T47D (cell line): ENCODE measurements at regions not wholly inside any gene's neighbourhood (a gene's known extent, or its start where the extent isn't known, plus 50 kb on each side); places are given as distances from the start of the nearest gene placed in this dataset.
A peak's percentile ranks its signal among the peaks of the same experiment; 100 is the strongest.

ENCODE experiments used
- DNase-seq, 2 experiments: peaks; one replicate each; pipeline versions ENCODE4 v3.0.0 to v3.0.0-alpha.2; 2011 to 2012; ENCODE audit warnings: low read depth in 1 of 2, low spot score in 1 of 2
- JUND ChIP-seq: IDR thresholded peaks from 2 replicates; pipeline ENCODE4 v1.6.1; 2012; ENCODE audit warnings: low read depth
- in situ Hi-C: cut with HindIII; loops from 2 replicates; pipeline ENCODE4 v1.10.0; 2016; ENCODE audit warnings: low sequenced_read_pairs, low pct_unique_long_range_greater_than_20kb

DNA sequence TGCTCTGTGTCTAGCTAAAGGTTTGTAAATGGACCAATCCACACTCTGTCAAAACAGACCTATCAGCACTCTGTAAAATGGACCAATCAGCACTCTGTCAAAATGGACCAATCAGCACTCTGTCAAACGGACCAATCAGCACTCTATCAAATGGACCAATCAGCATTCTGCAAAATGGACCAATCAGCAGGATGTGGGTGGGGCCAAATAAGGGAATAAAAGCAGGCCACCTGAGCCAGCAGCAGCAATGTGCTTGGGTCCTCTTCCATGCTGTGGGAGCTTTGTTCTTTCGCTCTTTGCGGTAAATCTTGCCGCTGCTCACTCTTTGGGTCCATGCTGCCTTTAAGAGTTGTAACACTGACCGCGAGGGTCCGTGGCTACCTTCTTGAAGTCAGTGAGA lies 740.5 kb upstream of the POM121L12 start:
- DNase-seq: peak in 1 of 2 experiments; percentile 26
- TF ChIP-seq JUND: no peak
- in situ Hi-C loops: no loop called here

DNA sequence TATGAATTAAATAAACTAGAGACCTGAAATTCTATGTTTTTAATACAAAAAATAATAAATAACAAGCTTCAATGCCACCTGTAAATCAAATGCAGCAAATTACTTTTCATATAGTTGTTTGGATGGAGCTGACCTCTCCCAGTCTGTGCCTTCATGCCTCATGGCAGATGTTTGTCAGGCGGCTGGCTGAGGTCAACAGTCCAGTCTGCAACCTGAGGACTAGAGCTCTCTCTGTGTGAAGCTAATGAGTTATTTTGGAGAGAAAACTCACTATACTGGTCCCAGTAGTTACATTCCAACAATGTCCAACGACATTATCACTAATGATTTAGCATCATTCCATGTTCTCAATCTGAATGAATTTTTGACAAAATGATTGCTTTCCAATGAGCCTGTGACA lies 746.2 kb upstream of the POM121L12 start:
- in situ Hi-C loops: no loop called here

DNA sequence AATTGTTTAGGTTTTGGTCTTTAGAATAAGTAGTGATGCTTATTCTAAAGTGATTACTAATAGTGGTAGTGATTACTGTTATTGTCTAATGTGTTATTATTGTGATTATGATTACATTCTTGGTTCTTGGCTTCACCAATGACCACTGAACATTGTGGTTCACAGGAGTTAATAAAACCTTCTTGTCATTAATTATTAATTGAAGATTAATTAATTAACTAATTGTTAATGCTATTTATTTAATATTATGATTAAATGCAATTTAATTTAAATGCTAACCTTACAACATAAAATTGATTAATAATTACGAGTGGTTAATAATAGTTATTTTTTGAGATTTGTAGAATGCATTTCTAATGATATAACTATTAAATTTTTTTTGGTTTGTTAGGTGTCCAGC lies 747.7 kb upstream of the POM121L12 start:
- DNase-seq: no peak
- in situ Hi-C loops: no loop called here
- TF ChIP-seq JUND: no peak

More for the DNA sequence above, 746.2 kb upstream of the POM121L12 start:
- DNase-seq: no peak
- TF ChIP-seq JUND: no peak

DNA sequence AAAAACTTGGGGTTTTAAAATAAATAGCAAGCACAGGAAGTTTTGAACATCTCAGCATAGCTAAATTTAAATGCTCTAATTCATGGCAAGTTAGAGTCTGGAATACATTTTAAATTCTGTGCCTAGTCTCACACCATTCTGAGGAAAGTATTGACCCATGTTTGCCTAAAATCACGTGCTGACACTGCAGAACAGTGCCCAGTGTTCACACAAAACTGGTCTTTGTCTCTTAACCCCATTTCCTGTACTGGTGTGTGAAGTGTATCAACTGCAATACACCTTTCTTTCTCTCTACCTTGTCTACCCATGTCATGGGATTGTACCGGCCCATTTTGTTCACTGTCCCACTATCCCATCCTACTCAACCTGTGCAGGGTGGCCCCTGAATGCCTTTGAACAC lies 749.7 kb upstream of the POM121L12 start:
- no peak for TF ChIP-seq JUND
- no peak for DNase-seq
- in situ Hi-C loops: no loop called here

DNA sequence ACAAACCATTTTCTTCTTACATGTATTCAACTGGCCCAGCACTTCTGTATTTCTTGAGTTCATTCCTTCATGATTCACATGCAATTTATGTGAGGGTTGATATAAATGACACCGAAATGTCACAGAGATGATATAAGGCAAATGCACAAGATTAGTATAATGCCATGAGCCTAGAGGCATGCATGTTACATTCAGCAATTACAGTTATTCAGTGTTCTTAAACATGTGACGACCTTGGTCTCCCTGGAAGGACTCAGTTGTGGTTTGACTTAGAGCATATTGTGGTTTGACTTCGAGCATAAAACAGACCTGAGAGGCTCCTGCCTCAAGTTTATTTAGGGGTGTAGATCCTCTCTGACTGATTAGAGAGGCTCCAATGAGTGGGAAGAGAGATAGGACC lies 752.1 kb upstream of the POM121L12 start:
- DNase-seq: no peak
- TF ChIP-seq JUND: no peak
- in situ Hi-C loops: no loop called here

DNA sequence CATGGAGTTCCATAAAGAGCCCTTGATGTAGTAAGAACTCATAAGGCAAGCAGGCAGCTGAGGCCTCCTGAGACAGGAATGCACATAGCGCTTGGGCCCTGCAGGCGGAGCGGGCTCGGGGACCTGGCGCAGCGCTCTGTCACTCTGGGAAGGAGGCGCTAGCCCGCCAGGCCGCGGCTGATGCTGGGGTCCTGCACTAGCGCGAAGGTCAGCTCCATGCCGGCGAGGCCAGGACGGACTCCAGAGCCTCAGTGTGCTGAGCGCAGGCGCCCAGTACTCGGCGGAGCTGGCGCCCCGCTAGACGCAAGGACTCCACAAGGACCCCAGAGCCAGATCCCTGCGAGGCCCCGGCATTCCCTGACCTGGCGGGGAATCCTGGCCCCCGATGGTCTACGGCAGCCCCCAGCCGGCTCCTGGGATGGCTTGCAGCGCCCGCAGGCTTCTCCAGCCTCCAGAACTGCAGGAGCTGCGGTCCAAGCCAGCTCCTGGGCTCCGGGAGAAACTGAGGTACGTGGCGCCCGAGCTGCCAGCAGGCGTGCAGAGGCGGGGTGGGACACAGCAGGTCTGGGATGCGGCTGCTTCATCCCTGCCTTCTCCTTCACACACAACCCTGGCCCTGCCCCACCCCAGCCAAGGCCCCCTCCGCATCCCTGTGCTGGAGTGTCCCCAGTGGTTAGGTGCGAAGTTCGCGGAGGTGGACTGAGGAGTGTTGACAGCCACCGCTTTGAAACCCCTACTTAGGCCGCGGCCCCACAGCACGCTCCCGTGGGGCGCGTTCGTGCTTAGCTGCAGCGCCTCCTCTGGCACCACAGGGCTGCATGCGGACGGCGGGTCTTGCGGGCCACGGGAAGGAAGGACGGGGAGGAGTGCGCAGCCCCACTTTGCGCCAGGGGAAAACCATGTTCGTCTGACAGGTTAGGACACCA lies 761.5 kb upstream of the POM121L12 start:
- no peak for DNase-seq
- no peak for TF ChIP-seq JUND
- in situ Hi-C loops: no loop called here

DNA sequence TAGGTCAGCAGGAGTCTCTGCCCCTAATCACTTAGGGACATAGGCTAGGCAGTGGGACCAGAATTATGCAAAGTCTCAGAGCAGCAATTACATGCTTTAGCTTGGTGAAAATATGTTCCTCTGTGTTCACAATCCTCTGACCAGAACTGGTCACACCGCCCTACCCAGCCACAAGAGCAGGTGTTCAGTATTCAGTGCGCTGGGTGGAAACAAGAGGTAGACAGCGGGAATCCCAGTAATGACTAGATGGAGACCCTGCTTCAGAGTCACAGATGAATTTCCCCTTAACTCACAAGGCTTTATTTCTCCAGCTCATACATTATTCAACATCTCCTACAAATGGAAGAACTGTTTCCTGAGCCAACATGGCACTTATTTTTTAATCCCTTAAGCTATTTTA lies 763.7 kb upstream of the POM121L12 start:
- DNase-seq: peak in 1 of 2 experiments; percentile 62
- in situ Hi-C loops: no loop called here
- no peak for TF ChIP-seq JUND

DNA sequence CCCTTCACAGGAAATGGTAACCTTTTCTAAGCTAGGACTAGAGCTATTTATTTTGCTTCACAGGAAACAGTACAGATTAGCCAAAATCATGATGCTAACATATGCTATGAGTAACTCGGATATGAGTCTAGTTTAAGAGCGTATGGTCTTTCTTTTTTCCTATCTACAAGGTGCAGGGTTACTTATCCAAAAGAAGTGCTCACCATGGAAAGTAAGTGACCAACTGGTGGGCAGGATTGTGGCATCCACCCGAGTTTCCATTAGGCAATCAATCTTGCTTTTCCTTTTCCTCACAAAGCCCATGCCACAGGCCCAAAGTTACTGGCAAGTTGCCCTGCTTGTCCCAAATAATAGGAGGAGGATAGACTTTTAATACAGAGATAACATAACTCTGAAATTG lies 765.1 kb upstream of the POM121L12 start:
- DNase-seq: no peak
- in situ Hi-C loops: no loop called here
- TF ChIP-seq JUND: no peak

DNA sequence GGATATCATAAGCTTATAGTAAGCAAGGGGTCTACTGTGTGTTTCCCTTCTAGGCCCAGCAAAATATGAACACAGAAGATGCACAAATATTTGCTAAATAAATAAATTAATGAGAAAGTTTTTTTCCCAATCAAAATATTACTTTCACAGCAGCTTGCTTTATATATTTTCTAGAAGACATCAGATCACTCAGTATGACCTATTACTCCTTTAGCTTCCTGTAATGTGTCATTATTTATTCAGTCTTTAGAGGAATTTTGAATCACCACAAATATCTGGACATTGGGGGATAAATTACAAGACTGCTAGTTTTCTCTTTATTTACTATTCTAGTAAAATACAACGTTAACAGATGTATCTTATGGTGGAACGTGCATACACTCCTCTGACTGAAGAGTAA lies 765.8 kb upstream of the POM121L12 start:
- in situ Hi-C loops: no loop called here

DNA sequence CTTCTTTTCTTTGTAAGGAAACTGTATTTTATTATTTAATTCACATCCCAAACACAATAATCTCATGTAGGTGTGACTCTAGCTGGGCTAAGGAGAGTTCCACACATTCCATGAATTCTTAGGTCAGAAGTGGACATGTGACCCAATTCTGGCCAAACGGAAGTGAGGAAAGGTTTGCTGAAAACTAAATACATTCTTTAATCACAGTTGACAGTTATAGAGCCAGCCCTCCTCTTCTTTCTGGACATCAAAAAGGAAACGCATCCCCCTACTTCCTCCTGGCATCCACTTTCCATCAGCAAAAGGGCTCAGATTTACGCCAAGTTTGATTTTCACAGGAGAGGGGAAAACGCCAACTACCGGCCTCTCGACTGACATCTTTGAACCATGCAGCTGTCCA lies 774.4 kb upstream of the POM121L12 start:
- in situ Hi-C loops: no loop called here
- peak in 1 of 2 experiments; percentile 41 for DNase-seq
- TF ChIP-seq JUND: no peak

More for the DNA sequence above, 765.8 kb upstream of the POM121L12 start:
- TF ChIP-seq JUND: no peak
- no peak for DNase-seq

DNA sequence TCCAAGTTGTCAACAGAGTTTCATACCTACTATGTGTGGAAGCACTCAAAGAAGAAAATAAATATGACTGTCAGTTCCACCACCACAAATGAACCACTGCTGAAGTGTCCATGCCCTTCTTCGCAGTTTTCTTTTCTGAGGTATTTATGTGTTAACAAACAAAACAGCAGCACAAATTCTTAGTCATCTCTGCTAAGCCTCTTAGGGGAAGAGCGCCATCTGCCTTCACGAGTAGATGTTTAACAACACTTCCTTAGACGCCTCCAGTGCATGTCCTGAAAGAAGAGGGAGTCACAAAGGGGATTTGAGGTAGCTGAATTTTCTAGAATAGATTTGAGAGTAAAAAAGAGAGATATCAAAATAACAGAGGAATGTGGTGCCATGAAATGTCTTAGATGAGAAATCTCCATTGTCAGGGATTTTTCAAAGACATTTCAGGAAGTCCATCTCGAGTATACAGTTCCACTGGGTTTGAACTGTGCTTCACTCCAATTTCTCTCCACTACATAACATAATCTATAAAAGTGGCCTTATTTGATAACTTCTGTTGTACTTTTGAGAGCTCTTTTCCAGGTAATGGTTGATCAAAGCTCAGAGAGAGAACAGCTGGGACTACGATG lies 775.3 kb upstream of the POM121L12 start:
- in situ Hi-C loops: no loop called here
- TF ChIP-seq JUND: no peak
- peak; percentile 31 to 79 for DNase-seq

DNA sequence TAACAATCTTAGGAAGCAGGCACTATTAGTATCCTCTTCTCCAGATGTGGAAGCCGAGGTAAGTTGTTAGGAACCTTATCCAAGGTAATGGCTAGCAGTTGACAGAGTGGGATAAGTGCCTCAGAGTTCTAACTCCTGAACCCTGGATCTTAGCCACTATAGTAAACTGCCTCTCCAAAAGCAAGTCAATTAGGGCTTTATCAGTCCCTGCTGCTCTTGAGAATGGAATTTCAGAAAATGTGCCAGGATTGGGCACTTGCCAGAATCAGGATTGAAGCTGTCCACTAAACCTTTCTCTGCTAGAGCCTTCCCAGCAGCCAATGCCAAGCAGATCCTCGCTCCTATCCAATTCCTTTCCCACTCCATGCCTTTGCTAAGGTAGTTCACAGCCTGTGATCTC lies 777.5 kb upstream of the POM121L12 start:
- no peak for DNase-seq
- in situ Hi-C loops: no loop called here
- no peak for TF ChIP-seq JUND

DNA sequence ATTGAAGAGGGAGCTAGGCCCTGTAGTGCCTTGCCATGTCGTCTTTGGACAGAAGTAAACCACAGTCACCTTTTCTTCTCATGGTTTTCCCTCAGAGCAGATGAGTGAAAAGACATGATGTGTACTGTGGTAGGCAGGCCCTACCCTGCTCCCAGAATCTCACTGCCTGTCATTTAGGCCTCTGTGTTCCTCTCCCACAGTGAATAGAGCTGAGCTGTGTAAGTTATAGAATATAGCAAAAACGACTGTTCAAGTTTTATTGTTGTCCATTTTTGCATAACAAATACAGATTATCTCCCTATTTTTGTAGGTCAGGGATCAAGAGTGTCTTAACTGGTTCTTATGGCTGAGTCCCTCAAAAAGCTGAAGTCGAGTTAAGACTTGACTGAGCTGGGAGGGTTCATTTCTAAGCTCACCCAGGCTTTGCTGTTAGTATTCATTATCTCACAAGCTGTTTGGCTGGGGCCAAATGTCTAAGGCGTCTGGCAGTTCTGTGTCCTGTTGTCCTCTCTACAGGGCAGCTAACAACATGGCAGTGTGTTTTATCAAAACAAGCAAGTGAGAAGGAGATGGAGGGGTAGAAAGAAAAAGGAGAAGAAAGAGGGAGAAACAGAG lies 780.9 kb upstream of the POM121L12 start:
- DNase-seq: no peak
- no peak for TF ChIP-seq JUND
- in situ Hi-C loops: no loop called here
